ENCODE measurements at regions not wholly inside any gene's neighbourhood (a gene's known extent, or its start where the extent isn't known, plus 50 kb on each side); places are given as distances from the start of the nearest gene placed in this dataset.

DNA sequence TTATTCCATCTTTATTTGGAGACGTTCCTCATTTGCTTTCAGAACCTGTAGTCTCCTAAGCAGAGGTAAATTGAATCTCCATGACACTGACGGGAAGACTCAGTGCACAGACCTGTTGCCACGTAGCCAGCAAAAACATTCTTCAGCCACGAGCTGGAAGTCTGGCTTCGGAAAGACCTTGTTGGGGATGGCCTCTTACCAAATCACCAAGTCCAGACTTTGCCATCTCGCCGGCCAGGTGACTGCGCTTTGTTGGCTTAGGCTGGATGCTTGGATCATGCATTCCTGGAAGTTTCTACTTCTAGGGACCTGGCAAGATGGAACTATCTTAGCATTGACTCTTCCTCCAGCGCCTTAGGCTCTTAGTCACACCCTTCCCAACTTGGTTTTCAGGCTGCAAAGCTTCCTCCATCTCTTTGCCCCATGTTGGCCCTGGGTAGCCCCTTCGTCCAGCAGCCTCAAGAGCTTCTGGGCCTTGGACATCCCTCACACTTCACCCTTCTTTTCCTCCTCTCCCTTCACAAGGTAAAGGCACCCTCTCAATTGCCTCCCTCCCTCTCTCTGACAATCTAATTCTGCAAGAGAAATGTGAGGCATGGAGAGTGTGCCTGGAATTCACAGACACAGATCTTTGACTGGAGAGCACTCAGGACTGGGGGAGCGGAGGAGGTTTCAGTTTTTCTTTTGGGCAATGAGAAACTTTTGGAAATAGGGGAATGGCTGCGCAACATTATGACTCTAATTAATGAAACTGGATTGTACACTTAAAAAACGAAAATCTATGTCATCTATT, 451.9 kb upstream of the MKI67 start:
- CTCF ChIA-PET = no interaction called here
- BruUV-seq (replicated peaks) = no TSS peak
- no peaks in the 10 kb centered on the region for H3K79me2 ChIP-seq (ENCODE audit: insufficient read depth, low read length)
- no peaks in the 10 kb centered on the region for H3K4me1 ChIP-seq (ENCODE audit: control insufficient read depth in 1 of 2, insufficient read depth in 2 of 2, low read length in 2 of 2)
- RAD21 ChIA-PET (ENCODE audit: low non-redundant PET in 1 of 2, low total read pairs in 2 of 2, uncharacterized antibody in 2 of 2, unreplicated experiment in 2 of 2) = no interaction called here
- DNase-seq (ENCODE audit: low read depth, low spot score) = no peak
- no peak for ATAC-seq
- TF ChIP-seq, protein P1, sequence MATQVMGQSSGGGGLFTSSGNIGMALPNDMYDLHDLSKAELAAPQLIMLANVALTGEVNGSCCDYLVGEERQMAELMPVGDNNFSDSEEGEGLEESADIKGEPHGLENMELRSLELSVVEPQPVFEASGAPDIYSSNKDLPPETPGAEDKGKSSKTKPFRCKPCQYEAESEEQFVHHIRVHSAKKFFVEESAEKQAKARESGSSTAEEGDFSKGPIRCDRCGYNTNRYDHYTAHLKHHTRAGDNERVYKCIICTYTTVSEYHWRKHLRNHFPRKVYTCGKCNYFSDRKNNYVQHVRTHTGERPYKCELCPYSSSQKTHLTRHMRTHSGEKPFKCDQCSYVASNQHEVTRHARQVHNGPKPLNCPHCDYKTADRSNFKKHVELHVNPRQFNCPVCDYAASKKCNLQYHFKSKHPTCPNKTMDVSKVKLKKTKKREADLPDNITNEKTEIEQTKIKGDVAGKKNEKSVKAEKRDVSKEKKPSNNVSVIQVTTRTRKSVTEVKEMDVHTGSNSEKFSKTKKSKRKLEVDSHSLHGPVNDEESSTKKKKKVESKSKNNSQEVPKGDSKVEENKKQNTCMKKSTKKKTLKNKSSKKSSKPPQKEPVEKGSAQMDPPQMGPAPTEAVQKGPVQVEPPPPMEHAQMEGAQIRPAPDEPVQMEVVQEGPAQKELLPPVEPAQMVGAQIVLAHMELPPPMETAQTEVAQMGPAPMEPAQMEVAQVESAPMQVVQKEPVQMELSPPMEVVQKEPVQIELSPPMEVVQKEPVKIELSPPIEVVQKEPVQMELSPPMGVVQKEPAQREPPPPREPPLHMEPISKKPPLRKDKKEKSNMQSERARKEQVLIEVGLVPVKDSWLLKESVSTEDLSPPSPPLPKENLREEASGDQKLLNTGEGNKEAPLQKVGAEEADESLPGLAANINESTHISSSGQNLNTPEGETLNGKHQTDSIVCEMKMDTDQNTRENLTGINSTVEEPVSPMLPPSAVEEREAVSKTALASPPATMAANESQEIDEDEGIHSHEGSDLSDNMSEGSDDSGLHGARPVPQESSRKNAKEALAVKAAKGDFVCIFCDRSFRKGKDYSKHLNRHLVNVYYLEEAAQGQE (IDR thresholded peaks at IDR 0.05; ENCODE audit: low read depth) = no peak
- TF ChIP-seq EZH2phosphoT487 (IDR thresholded peaks at IDR 0.05; ENCODE audit: borderline replicate concordance) = no peak
- TF ChIP-seq EZH2 (IDR thresholded peaks at IDR 0.05) = no peak
- TF ChIP-seq YY1 (IDR thresholded peaks at IDR 0.05; ENCODE audit: extremely low read depth, insufficient replicate concordance, low read depth, low read length) = no peak
- no peak for TF ChIP-seq RAD21 (IDR thresholded peaks at IDR 0.05; ENCODE audit: low read depth)
- no peak for TF ChIP-seq ELF1 (IDR thresholded peaks at IDR 0.05; ENCODE audit: borderline replicate concordance, low read depth)
- no peak for TF ChIP-seq POLR2A (IDR thresholded peaks at IDR 0.05; ENCODE audit: borderline replicate concordance, extremely low read depth, insufficient read depth, insufficient read length)
- TF ChIP-seq SRF (IDR thresholded peaks at IDR 0.05; ENCODE audit: low read depth) = no peak
- no peak for TF ChIP-seq CEBPB (IDR thresholded peaks at IDR 0.05; ENCODE audit: low read depth)
- H3K9me3 ChIP-seq (ENCODE audit: control insufficient read depth in 1 of 2, insufficient read depth in 1 of 2, low read depth in 1 of 2, low read length in 2 of 2) = no peaks in the 10 kb centered on the region
- H2AFZ ChIP-seq (ENCODE audit: low read depth, low read length, poor library complexity, severe bottlenecking) = no peak overlapping the region
- H3K36me3 ChIP-seq (ENCODE audit: control insufficient read depth in 1 of 2, insufficient read depth in 2 of 2, low read length in 2 of 2) = no peaks in the 10 kb centered on the region
- no peaks in the 10 kb centered on the region for H4K20me1 ChIP-seq (ENCODE audit: insufficient read depth)
- POLR2A ChIA-PET = no interaction called here
- no peak overlapping the region for H3K27ac ChIP-seq (ENCODE audit: low read depth, low read length)
- H3K9me2 ChIP-seq (ENCODE audit: insufficient read depth) = no peaks in the 10 kb centered on the region
- H3K27me3 ChIP-seq (ENCODE audit: insufficient read depth, low read length) = peaks cover 54% of the 10 kb centered on the region
- no peak overlapping the region for H3K4me2 ChIP-seq (ENCODE audit: low read length)
- no peak overlapping the region for H3K4me3 ChIP-seq (replicated peaks in 1 of 2; ENCODE audit: low read depth in 1 of 2, low read length in 2 of 2)
- intact Hi-C loops (cut with micrococcal nuclease) = no loop called here
- no peak overlapping the region for H3K9ac ChIP-seq (ENCODE audit: low read length)
